PC-3 (cell line): ENCODE measurements at regions not wholly inside any gene's neighbourhood (a gene's known extent, or its start where the extent isn't known, plus 50 kb on each side); places are given as distances from the start of the nearest gene placed in this dataset.

ENCODE experiments used
- ATAC-seq: fragments of 200-7000 bp; cut with Tn5 transposase; 2 replicates; pipeline ENCODE4 v1.9.1; 2020; ENCODE audit warnings: mild to moderate bottlenecking, moderate library complexity
- BruUV-seq: library from RNA; stranded (reverse); fragments of 400-500 nt; replicated peaks from 2 replicates; lab custom pipeline; 2021; lab: Mats Ljungman, UMichigan
- CTCF ChIA-PET: fragments of 300-600 bp; sonication (Branson Sonifier 250); formaldehyde crosslinking; loops from one replicate; lab custom pipeline; 2022; ENCODE audit warnings: antibody characterized with exemption; lab: Charles Lee
- POLR2A ChIA-PET: fragments of 300-600 bp; sonication (Branson Sonifier 250); formaldehyde crosslinking; loops from one replicate; lab custom pipeline; 2022; ENCODE audit warnings: antibody characterized with exemption; ENCODE audit not compliant: unreplicated experiment; lab: Charles Lee
- DNase-seq: peaks from one replicate; pipeline ENCODE4 v3.0.0-alpha.2; 2015
- H2AFZ ChIP-seq: fragments of 300-600 bp; sonication (generic); 2 replicates; pipeline ENCODE4 v1.6.0; 2016; ENCODE audit warnings: antibody characterized with exemption, low read length
- H3F3A ChIP-seq: fragments of 300-600 bp; sonication (generic); one replicate; pipeline ENCODE4 v1.6.0; 2017; ENCODE audit warnings: antibody characterized with exemption, low read length, control low read depth, mild to moderate bottlenecking; ENCODE audit not compliant: unreplicated experiment
- H3K27ac ChIP-seq: fragments of 300-600 bp; sonication (generic); 2 replicates; pipeline ENCODE4 v1.5.1; 2016; ENCODE audit warnings: mild to moderate bottlenecking, low read length
- H3K27me3 ChIP-seq: fragments of 300-600 bp; sonication (generic); 2 replicates; pipeline ENCODE4 v1.6.1; 2016; ENCODE audit warnings: low read length, mixed read lengths
- H3K36me3 ChIP-seq: fragments of 300-600 bp; sonication (generic); 2 replicates; pipeline ENCODE4 v1.6.1; 2016; ENCODE audit warnings: low read depth, mixed run types, low read length, mixed read lengths
- H3K4me1 ChIP-seq: fragments of 300-600 bp; sonication (generic); 2 replicates; pipeline ENCODE4 v1.5.1; 2016; ENCODE audit warnings: low read length; ENCODE audit not compliant: insufficient read depth
- H3K4me2 ChIP-seq: fragments of 300-600 bp; sonication (generic); 2 replicates; pipeline ENCODE4 v1.6.0; 2016; ENCODE audit warnings: low read length
- H3K4me3 ChIP-seq: fragments of 300-600 bp; sonication (generic); 2 replicates; pipeline ENCODE4 v1.5.1; 2016; ENCODE audit warnings: mild to moderate bottlenecking, low read length, mixed read lengths
- H3K79me2 ChIP-seq: fragments of 300-600 bp; sonication (generic); 2 replicates; pipeline ENCODE4 v1.6.1; 2017; ENCODE audit warnings: low read length, mixed read lengths
- H3K9ac ChIP-seq: fragments of 300-600 bp; sonication (generic); 2 replicates; pipeline ENCODE4 v1.6.0; 2016; ENCODE audit warnings: mild to moderate bottlenecking, low read length
- H3K9me2 ChIP-seq: fragments of 300-600 bp; sonication (generic); replicated peaks from 2 replicates; pipeline ENCODE4 v1.6.1; 2016; ENCODE audit warnings: mixed run types, low read length, mixed read lengths
- H3K9me3 ChIP-seq: fragments of 300-600 bp; sonication (generic); 2 replicates; pipeline ENCODE4 v1.6.1; 2016; ENCODE audit warnings: low read length, mixed read lengths
- H4K20me1 ChIP-seq: fragments of 300-600 bp; sonication (generic); 2 replicates; pipeline ENCODE4 v1.6.1; 2016; ENCODE audit warnings: low read length, mixed read lengths
- EZH2 ChIP-seq: fragments of 300-600 bp; sonication (generic); IDR thresholded peaks from one replicate; pipeline ENCODE4 v1.6.1; 2017; ENCODE audit warnings: antibody characterized with exemption, mild to moderate bottlenecking, low read length; ENCODE audit not compliant: unreplicated experiment
- EZH2phosphoT487 ChIP-seq: fragments of 300-600 bp; sonication (generic); IDR thresholded peaks from 2 replicates; pipeline ENCODE4 v1.6.1; 2018; ENCODE audit warnings: mild to moderate bottlenecking, antibody characterized with exemption, low read length, borderline replicate concordance
- intact Hi-C: fragments of 100-400 bp; cut with micrococcal nuclease; formaldehyde crosslinking; loops from 2 replicates; pipeline ENCODE4 v1.9.0; 2023
- TF ChIP-seq, protein P1 (sequence below): fragments of 300-600 bp; sonication (generic); conservative IDR thresholded peaks from 2 replicates; pipeline ENCODE4 v1.5.1; 2017; ENCODE audit warnings: antibody characterized with exemption, low read depth, mild to moderate bottlenecking, low read length

DNA sequence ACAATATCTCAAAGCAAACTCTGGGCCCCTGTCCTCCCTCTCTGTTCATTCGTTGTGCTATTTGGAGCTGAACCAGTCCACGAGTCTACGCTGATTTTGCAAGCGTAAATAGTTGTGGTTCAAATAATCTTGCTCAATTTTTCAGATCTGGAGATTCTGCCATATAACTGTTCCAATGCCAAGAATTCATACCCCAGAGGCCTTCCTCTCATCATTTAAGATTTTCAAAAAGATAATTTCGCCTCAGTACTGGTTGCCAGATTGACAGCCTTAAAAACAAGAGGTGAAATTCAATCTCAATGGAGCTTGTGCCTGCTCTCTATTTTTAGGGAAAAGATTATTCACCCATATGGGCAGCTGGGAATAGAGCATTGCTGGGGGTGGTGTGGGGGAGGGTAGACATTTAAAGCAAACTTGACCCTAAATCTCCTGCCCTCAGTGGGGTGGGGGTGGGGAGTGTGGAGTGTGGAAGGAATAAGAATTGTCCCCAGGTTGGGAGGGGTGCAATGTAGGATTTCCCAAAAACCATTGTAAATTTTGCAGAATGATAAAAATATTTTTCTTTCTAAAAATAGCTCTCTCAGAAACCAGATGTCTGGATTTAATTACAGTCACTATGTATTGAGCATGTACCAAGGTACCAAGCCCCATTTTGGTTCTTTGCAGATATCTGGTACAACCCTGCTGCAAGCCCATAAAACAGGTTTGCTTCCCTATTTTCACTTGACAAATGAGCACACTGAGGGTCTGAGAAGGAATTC, 104.7 kb upstream of the EEPD1 start:
- ChIA-PET CTCF (no interaction called here), POLR2A (interaction anchor here (0.6 kb wide), 1 partner anchor 239 kb away, joined by 3 read pairs; no protein-coding TSS in a partner anchor)
- ATAC-seq (peak; percentile 75), DNase-seq (peak; percentile 90)
- H3K4me3 ChIP-seq, result no peak overlapping the region
- no peaks in the 10 kb centered on the region for H3K9me3 ChIP-seq
- H3K27me3 ChIP-seq, result no peaks in the 10 kb centered on the region
- peak overlapping the region; percentile 25; the same call in 1 of the 2 replicates for H2AFZ ChIP-seq
- H3K36me3 ChIP-seq, result no peaks in the 10 kb centered on the region
- peak overlapping the region; percentile 43; the same call in 1 of the 2 replicates for H3K9ac ChIP-seq
- H3K27ac ChIP-seq, result peak overlapping the region; percentile 81
- no peaks in the 10 kb centered on the region for H3K79me2 ChIP-seq
- peaks cover 29% of the 10 kb centered on the region for H3K4me1 ChIP-seq
- peak overlapping the region; percentile 46 for H3K4me2 ChIP-seq
- TF ChIP-seq EZH2phosphoT487 (no peak), EZH2 (no peak)
- TF ChIP-seq, protein P1, sequence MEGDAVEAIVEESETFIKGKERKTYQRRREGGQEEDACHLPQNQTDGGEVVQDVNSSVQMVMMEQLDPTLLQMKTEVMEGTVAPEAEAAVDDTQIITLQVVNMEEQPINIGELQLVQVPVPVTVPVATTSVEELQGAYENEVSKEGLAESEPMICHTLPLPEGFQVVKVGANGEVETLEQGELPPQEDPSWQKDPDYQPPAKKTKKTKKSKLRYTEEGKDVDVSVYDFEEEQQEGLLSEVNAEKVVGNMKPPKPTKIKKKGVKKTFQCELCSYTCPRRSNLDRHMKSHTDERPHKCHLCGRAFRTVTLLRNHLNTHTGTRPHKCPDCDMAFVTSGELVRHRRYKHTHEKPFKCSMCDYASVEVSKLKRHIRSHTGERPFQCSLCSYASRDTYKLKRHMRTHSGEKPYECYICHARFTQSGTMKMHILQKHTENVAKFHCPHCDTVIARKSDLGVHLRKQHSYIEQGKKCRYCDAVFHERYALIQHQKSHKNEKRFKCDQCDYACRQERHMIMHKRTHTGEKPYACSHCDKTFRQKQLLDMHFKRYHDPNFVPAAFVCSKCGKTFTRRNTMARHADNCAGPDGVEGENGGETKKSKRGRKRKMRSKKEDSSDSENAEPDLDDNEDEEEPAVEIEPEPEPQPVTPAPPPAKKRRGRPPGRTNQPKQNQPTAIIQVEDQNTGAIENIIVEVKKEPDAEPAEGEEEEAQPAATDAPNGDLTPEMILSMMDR, result no peak
- H3F3A ChIP-seq, result no peaks in the 10 kb centered on the region
- intact Hi-C loops, result no loop called here
- H3K9me2 ChIP-seq, result no peaks in the 10 kb centered on the region
- H4K20me1 ChIP-seq, result no peaks in the 10 kb centered on the region
- BruUV-seq, result no TSS peak

DNA sequence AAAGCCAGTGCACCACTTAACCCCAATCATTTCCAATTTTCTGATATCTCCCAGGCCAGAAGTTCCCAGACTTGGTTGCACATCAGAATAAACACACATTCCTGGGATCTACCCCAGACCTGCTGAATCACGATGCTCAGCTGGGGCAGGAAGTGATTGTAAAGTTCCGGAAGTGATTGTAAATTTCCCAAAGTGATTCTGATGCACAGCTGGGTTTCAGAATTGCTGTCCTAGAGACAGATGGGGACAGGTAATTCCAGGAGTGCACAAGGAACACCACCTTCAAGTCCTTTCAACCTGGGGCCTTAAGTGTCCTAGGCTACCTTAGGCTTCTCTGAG, 104.2 kb upstream of the EEPD1 start:
- Histone ChIP-seq H3K9me3 (no peaks in the 10 kb centered on the region), H3K9me2 (no peaks in the 10 kb centered on the region), H3K36me3 (no peaks in the 10 kb centered on the region), H3K27ac (peak overlapping the region; percentile 81), H4K20me1 (no peaks in the 10 kb centered on the region), H3K4me1 (peaks cover 29% of the 10 kb centered on the region), H3K79me2 (no peaks in the 10 kb centered on the region), H3K4me3 (no peak overlapping the region), H3K27me3 (no peaks in the 10 kb centered on the region), H3K9ac (peak overlapping the region; percentile 43; the same call in 1 of the 2 replicates), H3F3A (no peaks in the 10 kb centered on the region), H2AFZ (peak overlapping the region; percentile 25; the same call in 1 of the 2 replicates), H3K4me2 (peak overlapping the region; percentile 46)
- TF ChIP-seq, protein P1, result no peak
- TF ChIP-seq EZH2phosphoT487 (no peak), EZH2 (no peak)
- ATAC-seq, result no peak; the same call in 1 of the 2 replicates
- DNase-seq, result peak; percentile 24
- intact Hi-C loops, result no loop called here
- BruUV-seq, result no TSS peak
- POLR2A ChIA-PET, result no interaction called here
- CTCF ChIA-PET, result no interaction called here

DNA sequence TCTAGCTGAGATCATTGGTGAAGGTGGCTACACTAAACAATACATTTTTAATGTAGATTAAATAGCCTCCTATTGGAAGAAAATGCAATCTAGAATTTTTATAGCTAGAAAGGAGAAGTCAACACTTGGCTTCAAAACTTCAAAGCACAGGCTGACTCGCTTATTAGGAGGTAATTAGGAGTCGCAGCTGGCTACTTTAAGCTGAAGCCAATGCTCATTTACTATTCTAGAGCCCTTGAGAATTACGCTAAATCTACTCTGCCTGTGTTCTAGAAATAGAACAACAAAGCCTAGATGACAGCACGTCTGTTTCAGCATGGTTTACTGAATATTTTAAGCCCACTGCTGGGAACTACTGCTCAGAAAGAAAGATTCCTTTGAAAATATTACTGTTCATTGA, 101.6 kb upstream of the EEPD1 start:
- TF ChIP-seq EZH2phosphoT487 (no peak), EZH2 (no peak)
- TF ChIP-seq, protein P1, result no peak
- Histone ChIP-seq H3K27me3 (no peaks in the 10 kb centered on the region), H3K9ac (no peak overlapping the region), H3K9me3 (no peaks in the 10 kb centered on the region), H3K79me2 (no peaks in the 10 kb centered on the region), H2AFZ (no peak overlapping the region), H3K9me2 (no peaks in the 10 kb centered on the region), H3K4me1 (peaks cover 25% of the 10 kb centered on the region), H4K20me1 (no peaks in the 10 kb centered on the region), H3K4me3 (no peak overlapping the region), H3K36me3 (no peaks in the 10 kb centered on the region), H3K27ac (no peak overlapping the region), H3F3A (no peaks in the 10 kb centered on the region), H3K4me2 (no peak overlapping the region)
- ATAC-seq (no peak), DNase-seq (no peak)
- ChIA-PET POLR2A (no interaction called here), CTCF (no interaction called here)
- intact Hi-C loops, result no loop called here
- no TSS peak for BruUV-seq
